ENCODE measurements at regions not wholly inside any gene's neighbourhood (a gene's known extent, or its start where the extent isn't known, plus 50 kb on each side); places are given as distances from the start of the nearest gene placed in this dataset.
"Not testable (repeated sequence)": the region's sequence is repeated elsewhere in the genome, so short reads cannot be mapped to it uniquely, and the experiment has no call there.

DNA sequence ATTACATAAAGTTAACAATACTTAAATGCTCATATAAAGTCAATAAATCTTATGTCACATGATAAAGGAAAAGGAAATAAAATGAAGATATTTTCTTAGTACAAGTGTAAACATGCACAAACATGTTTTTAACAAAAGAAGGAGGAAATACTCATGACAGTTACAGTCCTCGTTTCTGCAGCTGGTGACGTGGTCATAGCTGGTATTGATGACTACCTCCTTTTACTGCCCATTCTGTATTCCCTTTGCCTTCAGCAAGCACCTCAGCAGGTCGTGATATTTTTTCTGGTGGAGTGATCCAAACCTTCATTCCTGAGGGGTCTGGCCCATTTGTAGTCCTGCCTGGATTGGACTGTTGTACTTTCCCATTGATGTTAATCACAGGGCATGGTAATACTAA lies 797.5 kb upstream of the PCDH10 start:
- TF ChIP-seq, protein P1, sequence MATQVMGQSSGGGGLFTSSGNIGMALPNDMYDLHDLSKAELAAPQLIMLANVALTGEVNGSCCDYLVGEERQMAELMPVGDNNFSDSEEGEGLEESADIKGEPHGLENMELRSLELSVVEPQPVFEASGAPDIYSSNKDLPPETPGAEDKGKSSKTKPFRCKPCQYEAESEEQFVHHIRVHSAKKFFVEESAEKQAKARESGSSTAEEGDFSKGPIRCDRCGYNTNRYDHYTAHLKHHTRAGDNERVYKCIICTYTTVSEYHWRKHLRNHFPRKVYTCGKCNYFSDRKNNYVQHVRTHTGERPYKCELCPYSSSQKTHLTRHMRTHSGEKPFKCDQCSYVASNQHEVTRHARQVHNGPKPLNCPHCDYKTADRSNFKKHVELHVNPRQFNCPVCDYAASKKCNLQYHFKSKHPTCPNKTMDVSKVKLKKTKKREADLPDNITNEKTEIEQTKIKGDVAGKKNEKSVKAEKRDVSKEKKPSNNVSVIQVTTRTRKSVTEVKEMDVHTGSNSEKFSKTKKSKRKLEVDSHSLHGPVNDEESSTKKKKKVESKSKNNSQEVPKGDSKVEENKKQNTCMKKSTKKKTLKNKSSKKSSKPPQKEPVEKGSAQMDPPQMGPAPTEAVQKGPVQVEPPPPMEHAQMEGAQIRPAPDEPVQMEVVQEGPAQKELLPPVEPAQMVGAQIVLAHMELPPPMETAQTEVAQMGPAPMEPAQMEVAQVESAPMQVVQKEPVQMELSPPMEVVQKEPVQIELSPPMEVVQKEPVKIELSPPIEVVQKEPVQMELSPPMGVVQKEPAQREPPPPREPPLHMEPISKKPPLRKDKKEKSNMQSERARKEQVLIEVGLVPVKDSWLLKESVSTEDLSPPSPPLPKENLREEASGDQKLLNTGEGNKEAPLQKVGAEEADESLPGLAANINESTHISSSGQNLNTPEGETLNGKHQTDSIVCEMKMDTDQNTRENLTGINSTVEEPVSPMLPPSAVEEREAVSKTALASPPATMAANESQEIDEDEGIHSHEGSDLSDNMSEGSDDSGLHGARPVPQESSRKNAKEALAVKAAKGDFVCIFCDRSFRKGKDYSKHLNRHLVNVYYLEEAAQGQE (IDR thresholded peaks at IDR 0.05; ENCODE audit: insufficient replicate concordance, low read depth), result not testable (repeated sequence)
- TF ChIP-seq, protein P2, sequence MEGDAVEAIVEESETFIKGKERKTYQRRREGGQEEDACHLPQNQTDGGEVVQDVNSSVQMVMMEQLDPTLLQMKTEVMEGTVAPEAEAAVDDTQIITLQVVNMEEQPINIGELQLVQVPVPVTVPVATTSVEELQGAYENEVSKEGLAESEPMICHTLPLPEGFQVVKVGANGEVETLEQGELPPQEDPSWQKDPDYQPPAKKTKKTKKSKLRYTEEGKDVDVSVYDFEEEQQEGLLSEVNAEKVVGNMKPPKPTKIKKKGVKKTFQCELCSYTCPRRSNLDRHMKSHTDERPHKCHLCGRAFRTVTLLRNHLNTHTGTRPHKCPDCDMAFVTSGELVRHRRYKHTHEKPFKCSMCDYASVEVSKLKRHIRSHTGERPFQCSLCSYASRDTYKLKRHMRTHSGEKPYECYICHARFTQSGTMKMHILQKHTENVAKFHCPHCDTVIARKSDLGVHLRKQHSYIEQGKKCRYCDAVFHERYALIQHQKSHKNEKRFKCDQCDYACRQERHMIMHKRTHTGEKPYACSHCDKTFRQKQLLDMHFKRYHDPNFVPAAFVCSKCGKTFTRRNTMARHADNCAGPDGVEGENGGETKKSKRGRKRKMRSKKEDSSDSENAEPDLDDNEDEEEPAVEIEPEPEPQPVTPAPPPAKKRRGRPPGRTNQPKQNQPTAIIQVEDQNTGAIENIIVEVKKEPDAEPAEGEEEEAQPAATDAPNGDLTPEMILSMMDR (IDR thresholded peaks at IDR 0.05; ENCODE audit: insufficient read depth, low read length), result not testable (repeated sequence)
